A549 (cell line): ENCODE measurements at regions not wholly inside any gene's neighbourhood (a gene's known extent, or its start where the extent isn't known, plus 50 kb on each side); places are given as distances from the start of the nearest gene placed in this dataset.

ENCODE experiments used
- ATAC-seq, 2 experiments: fragments of 200-7000 bp in 1 of 2; fragments of >200 bp in 1 of 2; cut with Nextera tagmentation in 1 of 2; cut with Tn5 transposase in 1 of 2; 3 replicates each; pipeline versions ENCODE4 v1.8.0 to v1.9.1; 2018 to 2020; ENCODE audit warnings: mild to moderate bottlenecking in 1 of 2, moderate library complexity in 1 of 2
- CTCF ChIA-PET: fragments of 300-600 bp; sonication (Branson Sonifier 250); formaldehyde crosslinking; extraction: SDS; loops from one replicate; lab custom pipeline; 2021; ENCODE audit warnings: antibody characterized with exemption, inconsistent platforms; lab: Yijun Ruan, JAX
- POLR2A ChIA-PET: fragments of 350-600 bp; formaldehyde crosslinking; extraction: SDS; loops from one replicate; lab custom pipeline; 2021; ENCODE audit warnings: antibody characterized with exemption, inconsistent platforms; lab: Yijun Ruan, JAX
- DNase-seq, 2 experiments: peaks; one replicate each; pipeline versions ENCODE4 v3.0.0 to v3.0.0-alpha.2; 2011 to 2016; ENCODE audit warnings: low read depth in 1 of 2, low spot score in 1 of 2
- FAIRE-seq: peaks from 2 replicates; lab custom pipeline; 2011; peaks lifted over from hg19 to GRCh38; lab: Jason Lieb, UNC
- H3K27ac ChIP-seq, 2 experiments: fragments of >200 bp; sonication (Bioruptor Twin); formaldehyde crosslinking; 3 replicates each; pipeline ENCODE4 v1.5.1; 2016 to 2017
- H3K4me1 ChIP-seq: fragments of >200 bp; sonication (Bioruptor Twin); formaldehyde crosslinking; 3 replicates; pipeline ENCODE4 v1.6.1; 2016
- H3K4me2 ChIP-seq: fragments of >200 bp; sonication (Bioruptor Twin); formaldehyde crosslinking; 3 replicates; pipeline ENCODE4 v1.6.1; 2016
- H3K4me3 ChIP-seq: fragments of >200 bp; sonication (Bioruptor Twin); formaldehyde crosslinking; 3 replicates; pipeline ENCODE4 v1.5.1; 2016
- H3K9me3 ChIP-seq: fragments of >200 bp; sonication (Bioruptor Twin); formaldehyde crosslinking; 3 replicates; pipeline ENCODE4 v1.6.1; 2016
- ATOH8 ChIP-seq: fragments of 250-450 bp; sonication (Bioruptor Pico); IDR thresholded peaks from 2 replicates; pipeline ENCODE4 v1.5.0; 2020; ENCODE audit warnings: low read depth, mild to moderate bottlenecking, moderate library complexity
- CBX2 ChIP-seq: fragments of 200-600 bp; sonication (generic); IDR thresholded peaks from 2 replicates; pipeline ENCODE4 v1.6.1; 2016; ENCODE audit warnings: low read depth, mild to moderate bottlenecking, borderline replicate concordance
- CHD2 ChIP-seq: fragments of 150-350 bp; IDR thresholded peaks from 2 replicates; pipeline ENCODE4 v1.6.1; 2014; ENCODE audit warnings: low read length; ENCODE audit not compliant: partially characterized antibody
- CHD4 ChIP-seq: fragments of 200-600 bp; sonication (generic); IDR thresholded peaks from 2 replicates; pipeline ENCODE4 v1.6.1; 2016; ENCODE audit warnings: antibody characterized with exemption, mild to moderate bottlenecking, borderline replicate concordance
- CTCF ChIP-seq: fragments of >200 bp; sonication (Bioruptor Twin); formaldehyde crosslinking; IDR thresholded peaks from 3 replicates; pipeline ENCODE4 v1.5.1; 2016
- ELK1 ChIP-seq: fragments of 150-350 bp; IDR thresholded peaks from 2 replicates; pipeline ENCODE4 v1.6.1; 2014; ENCODE audit warnings: low read depth, mild to moderate bottlenecking, low read length
- EP300 ChIP-seq, 2 experiments: fragments of >200 bp; sonication (Bioruptor Twin); formaldehyde crosslinking; IDR thresholded peaks; 2 replicates in 1 of 2; 3 replicates in 1 of 2; pipeline ENCODE4 v1.6.1; 2016 to 2017
- ESRRA ChIP-seq: fragments of 150-350 bp; IDR thresholded peaks from 2 replicates; pipeline ENCODE4 v1.6.1; 2014; ENCODE audit warnings: mild to moderate bottlenecking, low read length, borderline replicate concordance
- FOSL2 ChIP-seq, 2 experiments: fragments of 450-650 bp in 1 of 2; fragments of >200 bp in 1 of 2; sonication (Bioruptor Twin) in 1 of 2; formaldehyde crosslinking; IDR thresholded peaks; 2 replicates each; pipeline versions ENCODE4 v1.5.0 to v1.6.1; 2016 to 2020; ENCODE audit warnings: mild to moderate bottlenecking in 1 of 2, moderate library complexity in 1 of 2
- FOXS1 ChIP-seq: fragments of 250-450 bp; sonication (Bioruptor Pico); IDR thresholded peaks from 2 replicates; pipeline ENCODE4 v1.5.0; 2020; ENCODE audit warnings: mild to moderate bottlenecking, moderate library complexity
- HDAC2 ChIP-seq: fragments of 200-600 bp; sonication (generic); IDR thresholded peaks from 2 replicates; pipeline ENCODE4 v1.6.1; 2016
- HES2 ChIP-seq: fragments of >200 bp; sonication (Bioruptor Twin); formaldehyde crosslinking; IDR thresholded peaks from 2 replicates; pipeline ENCODE4 v1.6.1; 2016
- HEYL ChIP-seq: fragments of 250-450 bp; sonication (Bioruptor Pico); IDR thresholded peaks from 2 replicates; pipeline ENCODE4 v1.8.0; 2021; ENCODE audit warnings: mild to moderate bottlenecking, moderate library complexity
- HOXA7 ChIP-seq: fragments of 250-450 bp; sonication (Bioruptor Pico); IDR thresholded peaks from 2 replicates; pipeline ENCODE4 v1.5.0; 2020; ENCODE audit warnings: mild to moderate bottlenecking, moderate library complexity
- HOXB13 ChIP-seq: fragments of 250-450 bp; sonication (Bioruptor Pico); IDR thresholded peaks from 2 replicates; pipeline ENCODE4 v1.5.0; 2020; ENCODE audit warnings: low read depth, mild to moderate bottlenecking, moderate library complexity
- HOXB5 ChIP-seq: fragments of 250-450 bp; sonication (Bioruptor Pico); IDR thresholded peaks from 2 replicates; pipeline ENCODE4 v1.5.0; 2020; ENCODE audit warnings: mild to moderate bottlenecking, moderate library complexity
- KDM1A ChIP-seq: fragments of 200-600 bp; sonication (generic); IDR thresholded peaks from 2 replicates; pipeline ENCODE4 v1.6.1; 2016; ENCODE audit warnings: low read depth, mild to moderate bottlenecking
- MAFK ChIP-seq: fragments of 450-650 bp; IDR thresholded peaks from 2 replicates; pipeline ENCODE4 v1.6.1; 2014; ENCODE audit not compliant: partially characterized antibody
- MYC ChIP-seq: IDR thresholded peaks from 2 replicates; pipeline ENCODE4 v1.6.1; 2012; ENCODE audit warnings: mild to moderate bottlenecking, inconsistent platforms, low read length, improper control_type of control experiment, borderline replicate concordance
- NFE2L2 ChIP-seq: fragments of 150-350 bp; conservative IDR thresholded peaks from 2 replicates; pipeline ENCODE4 v1.6.1; 2014; ENCODE audit warnings: low read length
- NPAS2 ChIP-seq: fragments of 250-450 bp; sonication (Bioruptor Pico); IDR thresholded peaks from 2 replicates; pipeline ENCODE4 v1.8.0; 2022; ENCODE audit warnings: mild to moderate bottlenecking, moderate library complexity, borderline replicate concordance
- NR3C1 ChIP-seq: fragments of >200 bp; sonication (Bioruptor Twin); formaldehyde crosslinking; IDR thresholded peaks from 3 replicates; pipeline ENCODE4 v1.6.1; 2017
- PBX3 ChIP-seq: IDR thresholded peaks from 2 replicates; pipeline ENCODE4 v1.6.1; 2012
- PHF8 ChIP-seq: fragments of 200-600 bp; sonication (generic); IDR thresholded peaks from 2 replicates; pipeline ENCODE4 v1.6.1; 2016; ENCODE audit warnings: low read depth, mild to moderate bottlenecking, antibody characterized with exemption, moderate library complexity, borderline replicate concordance
- RARB ChIP-seq: fragments of 250-450 bp; sonication (Bioruptor Pico); IDR thresholded peaks from 2 replicates; pipeline ENCODE4 v1.8.0; 2021; ENCODE audit warnings: mild to moderate bottlenecking, moderate library complexity
- RCOR1 ChIP-seq: fragments of 150-350 bp; IDR thresholded peaks from 2 replicates; pipeline ENCODE4 v1.6.1; 2014; ENCODE audit warnings: antibody characterized with exemption, low read length, low read depth
- RNF2 ChIP-seq: fragments of 200-600 bp; sonication (generic); IDR thresholded peaks from 2 replicates; pipeline ENCODE4 v1.6.1; 2016; ENCODE audit warnings: low read depth, mild to moderate bottlenecking, antibody characterized with exemption, moderate library complexity, borderline replicate concordance
- SMC3 ChIP-seq: fragments of >200 bp; sonication (Bioruptor Twin); formaldehyde crosslinking; IDR thresholded peaks from 3 replicates; pipeline ENCODE4 v1.6.1; 2018; ENCODE audit warnings: inconsistent platforms
- SREBF2 ChIP-seq: fragments of 450-650 bp; IDR thresholded peaks from 2 replicates; pipeline ENCODE4 v1.6.1; 2014; ENCODE audit warnings: mild to moderate bottlenecking, moderate library complexity
- TP53 ChIP-seq: fragments of 250-450 bp; sonication (Bioruptor Pico); IDR thresholded peaks from 2 replicates; pipeline ENCODE4 v1.5.0; 2021; ENCODE audit warnings: mild to moderate bottlenecking, moderate library complexity
- ZNF302 ChIP-seq: fragments of 250-450 bp; sonication (Bioruptor Pico); IDR thresholded peaks from 2 replicates; pipeline ENCODE4 v1.9.0; 2021; ENCODE audit warnings: inconsistent platforms, mild to moderate bottlenecking, moderate library complexity
- WGBS: methylation state at CpG from one replicate; pipeline ENCODE4 v1.1.6; 2017; ENCODE audit errors: missing lambda C conversion rate; 5-methylcytosine and 5-hydroxymethylcytosine counted together

GRCh38 chr6:104589940-104590339 lies 269.8 kb downstream of the HACE1 start:
- no peak for FAIRE-seq
- no peak for ATAC-seq
- no peak overlapping the region for H3K4me2 ChIP-seq

GRCh38 chr6:104585646-104586045 lies 274.1 kb downstream of the HACE1 start:
- ChIA-PET POLR2A (no interaction called here), CTCF (no interaction called here)
- no peaks in the 10 kb centered on the region for H3K9me3 ChIP-seq
- TF ChIP-seq ELK1 (no peak), MYC (no peak), EP300 (IDR thresholded peaks at IDR 0.05) (no peak), NPAS2 (CRISPR knock-in tag) (no peak), MAFK (no peak), HES2 (no peak), KDM1A (no peak)
- FAIRE-seq (no peak), ATAC-seq (no peak), DNase-seq (no peak)
- WGBS = 50% methylated on average over 2 of the region's 2 CpGs
- no peak overlapping the region for H3K27ac ChIP-seq
- H3K4me2 ChIP-seq = no peak overlapping the region
- H3K4me1 ChIP-seq = no peaks in the 10 kb centered on the region
- no peak overlapping the region for H3K4me3 ChIP-seq

More at GRCh38 chr6:104589940-104590339, 269.8 kb downstream of the HACE1 start:
- ChIA-PET POLR2A (no interaction called here), CTCF (no interaction called here)
- no peaks in the 10 kb centered on the region for H3K9me3 ChIP-seq
- no peak overlapping the region for H3K27ac ChIP-seq
- H3K4me3 ChIP-seq = no peak overlapping the region
- TF ChIP-seq HOXB13 (CRISPR knock-in tag) = no peak
- TF ChIP-seq RNF2 = no peak
- TF ChIP-seq MAFK = no peak
- no peak for TF ChIP-seq NFE2L2
- no peak for TF ChIP-seq RARB (CRISPR knock-in tag)
- no peak for TF ChIP-seq PBX3
- no peak for TF ChIP-seq PHF8
- no peak for TF ChIP-seq CBX2
- no peak for TF ChIP-seq SMC3
- no peak for TF ChIP-seq TP53
- TF ChIP-seq ELK1 = no peak
- TF ChIP-seq ESRRA = no peak
- TF ChIP-seq NR3C1 = no peak
- no peak for TF ChIP-seq CHD2
- no peak for DNase-seq
- H3K4me1 ChIP-seq = no peaks in the 10 kb centered on the region

- Histone ChIP-seq H3K4me3 (no peak overlapping the region), H3K27ac (no peak overlapping the region), H3K9me3 (no peaks in the 10 kb centered on the region), H3K4me2 (no peak overlapping the region), H3K4me1 (no peaks in the 10 kb centered on the region)
- ATAC-seq = no peak
- CTCF ChIA-PET = no interaction called here
- DNase-seq = no peak
- POLR2A ChIA-PET = no interaction called here
- FAIRE-seq = no peak
- TF ChIP-seq HOXB5 (CRISPR knock-in tag) (no peak), CTCF (no peak), ATOH8 (CRISPR knock-in tag) (no peak), RCOR1 (no peak), TP53 (no peak), HDAC2 (no peak), SREBF2 (no peak), HEYL (CRISPR knock-in tag) (no peak), FOXS1 (no peak), CHD4 (no peak), HOXA7 (CRISPR knock-in tag) (no peak), ZNF302 (CRISPR knock-in tag) (no peak), FOSL2 (IDR thresholded peaks at IDR 0.05) (no peak), FOSL2 (CRISPR knock-in tag; IDR thresholded peaks at IDR 0.05) (no peak), HES2 (no peak), HOXB13 (CRISPR knock-in tag) (no peak)
Observed at GRCh38 chr6:104580452-104580851, 279.3 kb downstream of the HACE1 start.
